GM12864 (cell line): ENCODE measurements at regions not wholly inside any gene's neighbourhood (a gene's known extent, or its start where the extent isn't known, plus 50 kb on each side); places are given as distances from the start of the nearest gene placed in this dataset.

ENCODE experiments used
- DNase-seq: peaks from one replicate; pipeline ENCODE4 v3.0.0-alpha.2; 2011; ENCODE audit warnings: low read depth
- H3K4me3 ChIP-seq: 2 replicates; pipeline ENCODE4 v1.5.1; 2011; ENCODE audit warnings: mild to moderate bottlenecking, low read depth, low read length, control low read depth
- CTCF ChIP-seq: IDR thresholded peaks from 2 replicates; pipeline ENCODE4 v1.5.1; 2011; ENCODE audit warnings: low read depth, mild to moderate bottlenecking, moderate library complexity, low read length, control low read depth, inconsistent platforms; ENCODE audit errors: missing control alignments

- DNase-seq = no peak
- no peak overlapping the region for H3K4me3 ChIP-seq
- TF ChIP-seq CTCF = no peak
Observed at GRCh38 chr18:28398471-28398870, 221.5 kb upstream of the CDH2 start.

- DNase-seq = no peak
Observed at GRCh38 chr18:28390022-28390421, 213.1 kb upstream of the CDH2 start.

GRCh38 chr18:28382215-28382879, 205.4 kb upstream of the CDH2 start:
- DNase-seq = no peak
- no peak overlapping the region for H3K4me3 ChIP-seq
- no peak for TF ChIP-seq CTCF

More at GRCh38 chr18:28390022-28390421, 213.1 kb upstream of the CDH2 start:
- no peak for TF ChIP-seq CTCF
- H3K4me3 ChIP-seq = no peak overlapping the region

- no peak overlapping the region for H3K4me3 ChIP-seq
- TF ChIP-seq CTCF = no peak
- DNase-seq = no peak
Observed at GRCh38 chr18:28372186-28372585, 195.3 kb upstream of the CDH2 start.

- DNase-seq = no peak
- no peak for TF ChIP-seq CTCF
- H3K4me3 ChIP-seq = no peak overlapping the region
Observed at GRCh38 chr18:28366676-28367075, 189.7 kb upstream of the CDH2 start.

GRCh38 chr18:28365411-28365831, 188.5 kb upstream of the CDH2 start:
- no peak for DNase-seq

More at GRCh38 chr18:28365411-28365831, 188.5 kb upstream of the CDH2 start:
- H3K4me3 ChIP-seq = no peak overlapping the region
- no peak for TF ChIP-seq CTCF
